ENCODE measurements at regions not wholly inside any gene's neighbourhood (a gene's known extent, or its start where the extent isn't known, plus 50 kb on each side); places are given as distances from the start of the nearest gene placed in this dataset.
A peak's percentile ranks its signal among the peaks of the same experiment; 100 is the strongest.

- no peak for TF ChIP-seq CTCF (IDR thresholded peaks at IDR 0.05; ENCODE audit: insufficient read depth, low read depth, low read length, missing control alignments)
- DNase-seq (ENCODE audit: low read depth): no peak
These were observed 934.4 kb downstream of the MAT2B start for GRCh38 chr5:164439799-164440198.

GRCh38 chr5:164449460-164449859, 944.0 kb downstream of the MAT2B start:
- DNase-seq (ENCODE audit: low read depth): no peak
- TF ChIP-seq CTCF (IDR thresholded peaks at IDR 0.05; ENCODE audit: insufficient read depth, low read depth, low read length, missing control alignments): no peak
- H3K4me3 ChIP-seq (ENCODE audit: low read length): no peak overlapping the region

More at GRCh38 chr5:164439799-164440198, 934.4 kb downstream of the MAT2B start:
- H3K4me3 ChIP-seq (ENCODE audit: low read length): no peak overlapping the region

GRCh38 chr5:164466033-164466432, 960.6 kb downstream of the MAT2B start:
- no peak for DNase-seq (ENCODE audit: low read depth)
- no peak for TF ChIP-seq CTCF (IDR thresholded peaks at IDR 0.05; ENCODE audit: insufficient read depth, low read depth, low read length, missing control alignments)
- H3K4me3 ChIP-seq (ENCODE audit: low read length): no peak overlapping the region

- DNase-seq (ENCODE audit: low read depth): peak; percentile 16
- H3K4me3 ChIP-seq (ENCODE audit: low read length): no peak overlapping the region
- TF ChIP-seq CTCF (IDR thresholded peaks at IDR 0.05; ENCODE audit: insufficient read depth, low read depth, low read length, missing control alignments): no peak
These were observed 964.9 kb downstream of the MAT2B start for GRCh38 chr5:164470312-164470711.

GRCh38 chr5:164472165-164472564, 966.7 kb downstream of the MAT2B start:
- H3K4me3 ChIP-seq (ENCODE audit: low read length): no peak overlapping the region
- TF ChIP-seq CTCF (IDR thresholded peaks at IDR 0.05; ENCODE audit: insufficient read depth, low read depth, low read length, missing control alignments): no peak
- DNase-seq (ENCODE audit: low read depth): no peak

GRCh38 chr5:164475339-164475977, 970.0 kb downstream of the MAT2B start:
- H3K4me3 ChIP-seq (ENCODE audit: low read length): no peak overlapping the region
- peak; percentile 84 for TF ChIP-seq CTCF (IDR thresholded peaks at IDR 0.05; ENCODE audit: insufficient read depth, low read depth, low read length, missing control alignments)
- peak; percentile 40 for DNase-seq (ENCODE audit: low read depth)

GRCh38 chr5:164481270-164481669, 975.9 kb downstream of the MAT2B start:
- H3K4me3 ChIP-seq (ENCODE audit: low read length): no peak overlapping the region
- no peak for DNase-seq (ENCODE audit: low read depth)
- TF ChIP-seq CTCF (IDR thresholded peaks at IDR 0.05; ENCODE audit: insufficient read depth, low read depth, low read length, missing control alignments): no peak
